GM18867 (cell line): ENCODE measurements at regions not wholly inside any gene's neighbourhood (a gene's known extent, or its start where the extent isn't known, plus 50 kb on each side); places are given as distances from the start of the nearest gene placed in this dataset.

ENCODE experiments used
- ATAC-seq: cut with Tn5 transposase; IDR thresholded peaks from one replicate; pipeline ENCODE4 v1.9.1; 2021; ENCODE audit warnings: mild to moderate bottlenecking, moderate library complexity; ENCODE audit not compliant: unreplicated experiment

GRCh38 chr6:150711061-150711460 is 111.4 kb downstream of the PLEKHG1 start:
- no peak for ATAC-seq

GRCh38 chr6:150711584-150712504 is 112.2 kb downstream of the PLEKHG1 start:
- no peak for ATAC-seq

DNA sequence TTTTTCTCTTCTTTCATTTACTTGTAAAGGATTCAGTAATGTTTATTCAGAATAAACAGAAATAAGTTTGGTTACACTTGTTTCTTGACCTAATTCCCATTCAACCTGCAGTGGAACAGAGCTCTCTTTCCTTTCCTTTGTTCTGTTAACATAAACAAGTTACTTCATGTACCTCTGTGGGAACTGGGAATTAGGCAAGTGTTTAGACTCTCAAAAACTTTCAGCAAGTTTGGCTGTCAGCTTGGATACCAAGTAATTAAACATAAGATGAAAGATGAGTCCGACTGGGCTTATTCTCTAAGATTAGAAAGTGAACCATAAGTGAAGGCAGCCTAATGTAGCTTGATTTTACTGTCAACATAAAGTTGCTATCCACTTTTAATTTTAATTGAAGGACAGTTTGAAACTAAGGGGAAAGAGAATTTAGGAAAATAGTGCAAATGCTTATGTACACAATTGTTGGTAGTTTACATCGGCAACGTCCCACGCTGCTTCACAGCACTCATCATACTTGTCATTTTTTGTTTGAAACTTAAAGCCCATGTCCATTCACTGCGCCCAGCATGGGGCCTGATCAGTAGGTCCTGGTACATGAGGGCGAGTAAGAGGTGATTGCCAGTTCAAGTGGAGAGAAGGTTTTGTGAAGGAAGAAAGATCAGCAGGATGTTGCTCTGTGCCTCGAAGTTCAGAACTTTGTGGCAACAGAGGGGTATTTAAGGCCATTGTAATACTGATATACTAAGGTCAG is 113.0 kb downstream of the PLEKHG1 start:
- no peak for ATAC-seq

GRCh38 chr6:150713487-150713886 is 113.8 kb downstream of the PLEKHG1 start:
- no peak for ATAC-seq

- ATAC-seq, result no peak
Measured at GRCh38 chr6:150713931-150714330, 114.2 kb downstream of the PLEKHG1 start.

- no peak for ATAC-seq
Measured at GRCh38 chr6:150715133-150715532, 115.4 kb downstream of the PLEKHG1 start.

DNA sequence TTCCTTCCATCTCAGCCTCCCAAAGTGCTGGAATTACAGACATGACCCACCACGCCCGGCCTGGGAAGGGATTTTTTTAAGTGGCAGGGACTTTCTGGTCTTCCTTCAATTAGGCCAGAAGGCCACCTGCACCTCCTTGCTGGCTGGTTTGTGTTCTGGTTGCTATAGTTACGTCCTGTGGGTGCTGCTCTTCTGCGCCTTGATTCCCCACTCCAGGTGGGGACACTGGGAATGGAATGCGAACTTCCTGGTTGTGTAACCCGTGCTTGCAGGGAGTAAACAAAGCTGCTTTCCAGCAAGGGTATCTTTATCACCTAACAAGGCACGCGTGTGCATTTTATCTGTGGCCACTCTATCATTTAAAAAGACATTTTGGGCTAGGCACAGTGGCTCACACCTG is 117.7 kb downstream of the PLEKHG1 start:
- no peak for ATAC-seq

- ATAC-seq, result no peak
Measured at GRCh38 chr6:150719099-150719766, 119.5 kb downstream of the PLEKHG1 start.

GRCh38 chr6:150719831-150720230 is 120.1 kb downstream of the PLEKHG1 start:
- ATAC-seq, result no peak

GRCh38 chr6:150720774-150721233 is 121.1 kb downstream of the PLEKHG1 start:
- peak; percentile 99 for ATAC-seq

- ATAC-seq, result no peak
Measured at GRCh38 chr6:150721418-150722266, 122.0 kb downstream of the PLEKHG1 start.

GRCh38 chr6:150722614-150723344 is 123.1 kb downstream of the PLEKHG1 start:
- no peak for ATAC-seq

DNA sequence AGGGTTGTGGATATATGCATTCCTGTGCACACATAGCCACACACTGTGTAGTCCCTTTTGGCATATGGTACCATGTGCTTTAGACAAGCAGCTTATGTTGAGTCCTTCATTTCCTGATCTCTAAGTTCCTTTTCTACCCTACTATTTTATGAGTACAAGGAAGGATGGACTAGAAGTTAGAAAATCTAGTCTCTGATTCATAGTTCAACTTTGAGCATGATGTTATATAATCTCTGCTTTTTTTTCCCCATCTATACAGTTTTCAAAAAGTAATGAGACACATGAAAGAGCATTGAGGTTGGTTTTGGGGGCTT is 123.6 kb downstream of the PLEKHG1 start:
- ATAC-seq, result no peak

DNA sequence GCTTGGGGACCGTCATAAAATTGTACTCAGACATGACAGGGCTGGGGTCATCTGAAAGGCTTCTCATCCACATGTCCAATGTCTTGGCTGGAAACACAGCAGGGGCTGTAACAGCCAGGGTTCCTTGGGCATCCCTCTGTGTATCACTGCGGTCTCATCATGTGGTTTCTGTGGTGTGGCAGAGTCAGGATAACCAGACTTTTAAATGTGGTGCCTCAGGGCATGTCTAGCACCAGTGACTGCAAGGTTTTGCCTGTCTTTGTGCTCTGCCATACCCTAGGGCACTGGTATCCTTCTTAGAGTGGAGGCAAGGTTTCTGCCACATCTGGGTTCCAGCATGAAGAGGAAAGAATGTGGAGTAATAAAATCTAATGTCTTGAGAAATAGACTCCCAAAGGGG is 124.2 kb downstream of the PLEKHG1 start:
- ATAC-seq, result no peak

GRCh38 chr6:150725795-150726194 is 126.1 kb downstream of the PLEKHG1 start:
- ATAC-seq, result no peak

DNA sequence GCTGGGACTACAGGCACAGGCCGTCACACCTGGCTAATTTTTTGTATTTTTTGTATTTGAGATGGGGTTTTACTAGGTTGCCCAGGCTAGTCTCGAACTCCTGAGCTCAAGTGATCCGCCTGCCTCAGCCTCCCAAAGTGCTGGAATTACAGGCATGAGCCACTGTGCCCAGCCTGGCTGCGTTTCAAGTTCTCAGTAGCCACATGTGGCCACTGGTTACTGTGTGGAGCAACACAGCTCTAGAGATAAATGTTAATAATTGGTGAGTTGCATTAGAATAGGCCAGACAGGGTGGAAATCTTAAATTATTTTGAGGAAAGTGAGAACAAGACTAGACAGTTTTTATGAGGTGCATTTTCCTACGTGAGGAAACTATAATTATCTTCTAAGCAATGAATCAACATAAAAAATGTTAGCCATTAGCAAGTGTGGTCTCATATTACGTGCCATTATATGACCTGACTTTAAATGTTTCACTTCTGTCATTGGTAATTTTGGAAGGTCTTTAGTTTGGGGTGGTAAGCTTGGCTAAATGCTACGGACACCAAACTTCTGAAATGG is 129.6 kb downstream of the PLEKHG1 start:
- no peak for ATAC-seq

DNA sequence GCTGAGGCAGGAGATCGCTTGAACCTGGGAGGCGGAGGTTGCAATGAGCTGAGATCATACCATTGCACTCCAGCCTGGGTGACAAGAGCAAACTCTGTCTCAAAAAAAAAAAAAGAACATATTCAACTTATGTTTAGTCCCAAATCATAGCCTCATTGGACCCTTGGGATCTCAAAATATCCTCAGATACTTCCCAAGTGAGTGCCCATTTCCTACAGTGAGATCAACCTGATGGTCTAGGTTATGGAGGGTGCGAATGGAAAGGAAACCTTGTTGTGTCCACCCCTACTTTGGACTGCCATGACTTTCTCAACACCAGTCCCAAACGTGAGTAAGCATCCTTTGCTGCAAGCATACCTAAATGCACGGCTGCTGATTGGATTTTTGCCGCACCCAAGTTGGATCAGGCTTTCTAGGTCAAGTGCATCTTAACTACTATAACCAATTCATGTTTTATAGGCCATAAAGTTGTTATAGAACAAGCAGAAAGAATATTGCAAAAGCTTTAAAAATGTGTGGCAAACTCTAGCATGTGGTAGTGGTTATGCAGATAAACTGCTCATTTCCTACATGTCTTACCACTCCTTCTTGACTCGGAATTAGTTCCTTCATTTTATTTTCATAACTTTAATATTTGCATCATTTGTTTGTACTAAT is 131.2 kb downstream of the PLEKHG1 start:
- no peak for ATAC-seq

- peak; percentile 56 for ATAC-seq
Measured at GRCh38 chr6:150732765-150733539, 132.6 kb upstream of the MTHFD1L start.
